H9 (cell line): ENCODE measurements at regions not wholly inside any gene's neighbourhood (a gene's known extent, or its start where the extent isn't known, plus 50 kb on each side); places are given as distances from the start of the nearest gene placed in this dataset.

Experiments used
- DNase-seq: peaks from one replicate; pipeline ENCODE4 v3.0.0-alpha.2; 2017
- H2AFZ ChIP-seq: one replicate; pipeline ENCODE4 v1.6.1; 2013; ENCODE audit warnings: mild to moderate bottlenecking, low read length, control low read depth, moderate library complexity
- H2AK5ac ChIP-seq: 2 replicates; pipeline ENCODE4 v1.6.1; 2013; ENCODE audit warnings: low read length, control low read depth, mixed read lengths; ENCODE audit not compliant: insufficient read length
- H2BK120ac ChIP-seq: one replicate; pipeline ENCODE4 v1.6.1; 2013; ENCODE audit warnings: low read depth, mild to moderate bottlenecking, low read length, control low read depth, inconsistent platforms; ENCODE audit not compliant: poor library complexity, severe bottlenecking
- H2BK12ac ChIP-seq: 2 replicates; pipeline ENCODE4 v1.6.1; 2013; ENCODE audit warnings: low read length, control low read depth, mixed read lengths, low read depth; ENCODE audit not compliant: insufficient read length
- H2BK15ac ChIP-seq: 2 replicates; pipeline ENCODE4 v1.6.1; 2013; ENCODE audit warnings: low read depth, low read length, control low read depth
- H2BK20ac ChIP-seq: one replicate; pipeline ENCODE4 v1.6.1; 2013; ENCODE audit warnings: low read depth, mild to moderate bottlenecking, low read length, control low read depth, inconsistent platforms; ENCODE audit not compliant: poor library complexity, severe bottlenecking
- H2BK5ac ChIP-seq: 2 replicates; pipeline ENCODE4 v1.6.1; 2013; ENCODE audit warnings: low read length, control low read depth, mixed read lengths; ENCODE audit not compliant: insufficient read length
- H3K14ac ChIP-seq: 2 replicates; pipeline ENCODE4 v1.6.1; 2013; ENCODE audit warnings: low read length, control low read depth; ENCODE audit not compliant: insufficient read depth
- H3K18ac ChIP-seq: 2 replicates; pipeline ENCODE4 v1.6.1; 2013; ENCODE audit warnings: low read depth, mild to moderate bottlenecking, mixed read lengths, low read length, control low read depth; ENCODE audit not compliant: insufficient read length
- H3K23ac ChIP-seq: 2 replicates; pipeline ENCODE4 v1.6.1; 2013; ENCODE audit warnings: low read length, control low read depth, mixed read lengths, low read depth; ENCODE audit not compliant: insufficient read length
- H3K23me2 ChIP-seq: 2 replicates; pipeline ENCODE4 v1.6.1; 2013; ENCODE audit warnings: low read depth, mild to moderate bottlenecking, mixed read lengths, low read length, control low read depth; ENCODE audit not compliant: insufficient read length, poor library complexity, severe bottlenecking
- H3K27ac ChIP-seq: 2 replicates; pipeline ENCODE4 v1.5.1; 2013; ENCODE audit warnings: low read length, control low read depth, mixed read lengths, low read depth; ENCODE audit not compliant: insufficient read length
- H3K27me3 ChIP-seq: 2 replicates; pipeline ENCODE4 v1.6.1; 2013; ENCODE audit warnings: low read length, control low read depth, inconsistent platforms; ENCODE audit not compliant: insufficient read depth
- H3K4ac ChIP-seq: 2 replicates; pipeline ENCODE4 v1.6.1; 2013; ENCODE audit warnings: low read depth, mild to moderate bottlenecking, control low read depth, inconsistent platforms, low read length, moderate library complexity
- H3K4me1 ChIP-seq: 2 replicates; pipeline ENCODE4 v1.6.1; 2013; ENCODE audit warnings: low read length, control low read depth, inconsistent platforms; ENCODE audit not compliant: insufficient read depth
- H3K4me2 ChIP-seq: 2 replicates; pipeline ENCODE4 v1.6.1; 2013; ENCODE audit warnings: low read length, control low read depth, mixed read lengths; ENCODE audit not compliant: insufficient read length, insufficient read depth
- H3K56ac ChIP-seq: 2 replicates; pipeline ENCODE4 v1.6.1; 2013; ENCODE audit warnings: low read depth, mild to moderate bottlenecking, mixed read lengths, low read length, control low read depth; ENCODE audit not compliant: insufficient read length
- H3K79me1 ChIP-seq: 2 replicates; pipeline ENCODE4 v1.6.1; 2013; ENCODE audit warnings: low read depth, mild to moderate bottlenecking, moderate library complexity, low read length, control low read depth, inconsistent platforms; ENCODE audit not compliant: insufficient read depth, poor library complexity, severe bottlenecking
- H3K79me2 ChIP-seq: 2 replicates; pipeline ENCODE4 v1.6.1; 2013; ENCODE audit warnings: low read length, control low read depth, inconsistent platforms; ENCODE audit not compliant: insufficient read depth
- H3K9ac ChIP-seq: 2 replicates; pipeline ENCODE4 v1.6.1; 2013; ENCODE audit warnings: low read length, control low read depth, mixed read lengths; ENCODE audit not compliant: insufficient read length; ENCODE audit errors: extremely low read depth
- H3K9me3 ChIP-seq: one replicate; pipeline ENCODE4 v1.6.1; 2013; ENCODE audit warnings: low read depth, low read length, inconsistent platforms; ENCODE audit not compliant: control insufficient read depth
- H3T11ph ChIP-seq: one replicate; pipeline ENCODE4 v1.6.1; 2013; ENCODE audit warnings: mild to moderate bottlenecking, low read length, control low read depth, inconsistent platforms
- H4K20me1 ChIP-seq: one replicate; pipeline ENCODE4 v1.6.1; 2013; ENCODE audit not compliant: control insufficient read depth, insufficient read length, insufficient read depth
- H4K5ac ChIP-seq: 2 replicates; pipeline ENCODE4 v1.6.1; 2013; ENCODE audit warnings: low read depth, mild to moderate bottlenecking, mixed read lengths, low read length, control low read depth; ENCODE audit not compliant: insufficient read length
- H4K8ac ChIP-seq: replicated peaks from 2 replicates; pipeline ENCODE4 v1.6.1; 2013; ENCODE audit warnings: low read length, control low read depth, mixed read lengths, low read depth; ENCODE audit not compliant: insufficient read length
- H4K91ac ChIP-seq: 2 replicates; pipeline ENCODE4 v1.6.1; 2013; ENCODE audit warnings: low read depth, mild to moderate bottlenecking, moderate library complexity, mixed read lengths, low read length, control low read depth; ENCODE audit not compliant: insufficient read length
- H3K27ac Mint-ChIP-seq, 3 experiments: 2 replicates in 2 of 3; 3 replicates in 1 of 3; pipeline ENCODE4 v1.8.0; 2020 to 2021; ENCODE audit warnings: mixed read lengths in 3 of 3, mild to moderate bottlenecking in 1 of 3, moderate library complexity in 1 of 3
- H3K27me3 Mint-ChIP-seq: 2 replicates; pipeline ENCODE4 v1.8.0; 2021; ENCODE audit warnings: low read depth, mild to moderate bottlenecking, moderate library complexity, mixed read lengths
- H3K36me3 Mint-ChIP-seq, 3 experiments: 2 replicates in 2 of 3; 3 replicates in 1 of 3; pipeline ENCODE4 v1.8.0; 2020 to 2021; ENCODE audit warnings: low read depth in 3 of 3, mixed read lengths in 3 of 3; ENCODE audit not compliant: insufficient read depth in 1 of 3
- H3K4me1 Mint-ChIP-seq, 2 experiments: 2 replicates each; pipeline ENCODE4 v1.8.0; 2020; ENCODE audit warnings: mixed read lengths in 2 of 2
- H3K4me3 Mint-ChIP-seq, 2 experiments: 2 replicates in 1 of 2; 3 replicates in 1 of 2; pipeline ENCODE4 v1.8.0; 2020 to 2021; ENCODE audit warnings: mild to moderate bottlenecking in 2 of 2, mixed read lengths in 2 of 2, moderate library complexity in 1 of 2
- H3K9me3 Mint-ChIP-seq, 2 experiments: 2 replicates in 1 of 2; 3 replicates in 1 of 2; pipeline ENCODE4 v1.8.0; 2020; ENCODE audit warnings: mild to moderate bottlenecking in 2 of 2, mixed read lengths in 2 of 2, moderate library complexity in 1 of 2
- CTCF ChIP-seq: fragments of 200-600 bp; sonication (generic); conservative IDR thresholded peaks from 3 replicates; pipeline ENCODE4 v1.8.0; 2021; ENCODE audit warnings: antibody characterized with exemption, mild to moderate bottlenecking
- WGBS: extraction: QIAGEN DNeasy Blood & Tissue Kit; methylation state at CpG from one replicate; pipeline ENCODE4 v1.1.7; 2013; ENCODE audit warnings: missing lambda C conversion rate, low lambda C conversion rate, mixed read lengths; ENCODE audit not compliant: insufficient read length; ENCODE audit errors: extremely low coverage; 5-methylcytosine and 5-hydroxymethylcytosine counted together

- Mint-ChIP-seq H3K9me3 (peaks cover 15 to 16% of the 10 kb centered on the region in 2 experiments), H3K36me3 (peaks cover 0 to 16% (median 2%) of the 10 kb centered on the region in 3 experiments; a peak in 3 of 7 replicates), H3K4me1 (peaks cover 0 to 3% of the 10 kb centered on the region in 2 experiments; a peak in 2 of 4 replicates), H3K4me3 (no peak overlapping the region), H3K27ac (peak overlapping the region in 1 of 3 experiments; percentile 61; a peak in 1 of 7 replicates), H3K27me3 (peaks cover 8% of the 10 kb centered on the region)
- DNase-seq: no peak
- no peak overlapping the region for H2AFZ ChIP-seq
- no peak for TF ChIP-seq CTCF
- WGBS: no CpG with 5 or more reads among the region's 6 CpGs
- H2AK5ac ChIP-seq: no peak overlapping the region
- H3K23ac ChIP-seq: no peak overlapping the region
- H3K9me3 ChIP-seq: no peaks in the 10 kb centered on the region
- H3K14ac ChIP-seq: no peak overlapping the region; the same call in 1 of the 2 replicates
- H3K4me2 ChIP-seq: no peak overlapping the region
- no peak overlapping the region for H2BK120ac ChIP-seq
- H2BK12ac ChIP-seq: no peak overlapping the region
- no peak overlapping the region for H3K9ac ChIP-seq
- no peak overlapping the region for H2BK5ac ChIP-seq
- no peaks in the 10 kb centered on the region for H4K20me1 ChIP-seq
- H4K91ac ChIP-seq: no peak overlapping the region
- H3K4me1 ChIP-seq: no peaks in the 10 kb centered on the region
- H4K8ac ChIP-seq: no peak overlapping the region
- no peaks in the 10 kb centered on the region for H3K23me2 ChIP-seq
- H3K27me3 ChIP-seq: no peaks in the 10 kb centered on the region
- no peak overlapping the region for H2BK20ac ChIP-seq
- H3T11ph ChIP-seq: no peak overlapping the region
- no peak overlapping the region for H4K5ac ChIP-seq
- H2BK15ac ChIP-seq: no peak overlapping the region
- no peaks in the 10 kb centered on the region for H3K79me1 ChIP-seq
- H3K4ac ChIP-seq: no peak overlapping the region
- H3K27ac ChIP-seq: no peak overlapping the region
- H3K18ac ChIP-seq: no peak overlapping the region
- H3K56ac ChIP-seq: no peak overlapping the region
- H3K79me2 ChIP-seq: no peaks in the 10 kb centered on the region
Observed at GRCh38 chr14:104503691-104504090, 75.9 kb upstream of the C14orf180 start.
